OCI-LY3 (cell line): ENCODE measurements at regions not wholly inside any gene's neighbourhood (a gene's known extent, or its start where the extent isn't known, plus 50 kb on each side); places are given as distances from the start of the nearest gene placed in this dataset.

Source experiments
- H2AFZ ChIP-seq: fragments of 200-600, 300-600 bp; shearing (Covaris generic); 2 replicates; pipeline ENCODE4 v1.6.0; 2014; ENCODE audit warnings: antibody characterized with exemption, low read depth, low read length
- H3K27ac ChIP-seq: fragments of 200-600, 300-600 bp; sonication (generic); 2 replicates; pipeline ENCODE4 v1.5.1; 2014; ENCODE audit warnings: mild to moderate bottlenecking, low read length, moderate library complexity, mixed read lengths
- H3K27me3 ChIP-seq: fragments of 200-600, 300-600 bp; sonication (generic); 2 replicates; pipeline ENCODE4 v1.6.1; 2014; ENCODE audit warnings: low read depth, low read length, mixed read lengths
- H3K36me3 ChIP-seq: fragments of 200-600, 300-600 bp; sonication (generic); replicated peaks from 2 replicates; pipeline ENCODE3; 2014; ENCODE audit warnings: low read depth, low read length, mixed read lengths
- H3K4me1 ChIP-seq: fragments of 300-600, 200-600 bp; sonication (generic); 2 replicates; pipeline ENCODE4 v1.6.1; 2014; ENCODE audit warnings: low read length, mixed read lengths
- H3K4me2 ChIP-seq: fragments of 200-600, 300-600 bp; sonication (generic); 2 replicates; pipeline ENCODE4 v1.6.1; 2014; ENCODE audit warnings: low read length, mixed read lengths
- H3K4me3 ChIP-seq: fragments of 300-600, 200-600 bp; sonication (generic); 2 replicates; pipeline ENCODE4 v1.5.1; 2014; ENCODE audit warnings: antibody characterized with exemption, mild to moderate bottlenecking, low read length, moderate library complexity
- H3K79me2 ChIP-seq: fragments of 300-600, 200-600 bp; shearing (Covaris generic); 2 replicates; pipeline ENCODE4 v1.6.1; 2014; ENCODE audit warnings: mild to moderate bottlenecking, low read length, mixed read lengths
- H3K9ac ChIP-seq: fragments of 300-600, 200-600 bp; shearing (Covaris generic); 2 replicates; pipeline ENCODE4 v1.6.0; 2014; ENCODE audit warnings: mild to moderate bottlenecking, low read length, moderate library complexity
- H3K9me3 ChIP-seq: fragments of 200-600, 300-600 bp; shearing (Covaris generic); 2 replicates; pipeline ENCODE4 v1.6.1; 2014; ENCODE audit warnings: low read length, mixed read lengths; ENCODE audit not compliant: insufficient read depth
- H4K20me1 ChIP-seq: fragments of 200-600, 300-600 bp; sonication (generic); 2 replicates; pipeline ENCODE4 v1.6.1; 2016; ENCODE audit warnings: low read length, mixed read lengths; ENCODE audit not compliant: insufficient read depth
- EZH2phosphoT487 ChIP-seq: fragments of 200-600 bp; shearing (Covaris generic); IDR thresholded peaks from 2 replicates; pipeline ENCODE4 v1.6.1; 2018; ENCODE audit warnings: antibody characterized with exemption, mixed run types, low read depth
- TF ChIP-seq, protein P1 (sequence below): fragments of 200-600, 300-600 bp; sonication (generic); IDR thresholded peaks from 2 replicates; pipeline ENCODE4 v1.5.1; 2014; ENCODE audit warnings: antibody characterized with exemption, low read length, low read depth

DNA sequence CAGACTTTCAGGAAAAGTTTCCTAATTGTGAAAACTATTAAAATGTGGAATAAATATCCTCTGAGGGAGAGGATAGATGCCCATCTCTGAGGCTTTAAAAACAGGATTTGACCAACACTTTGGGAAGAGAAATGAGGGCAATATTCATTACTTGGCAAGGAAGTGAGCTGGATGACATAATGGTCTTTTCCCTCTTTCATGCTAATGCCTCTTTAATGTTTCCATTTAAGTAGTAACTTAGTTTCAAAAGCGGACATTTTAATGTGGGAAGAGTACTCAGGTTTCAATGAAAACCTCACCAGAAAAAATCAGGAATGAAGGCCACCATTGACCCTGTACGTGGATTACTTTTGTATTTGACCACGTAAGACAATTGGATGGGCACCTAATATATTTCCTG is 503.3 kb downstream of the ANKRD50 start:
- Histone ChIP-seq H3K4me3 (no peak overlapping the region), H3K4me2 (no peak overlapping the region), H4K20me1 (no peaks in the 10 kb centered on the region), H3K9me3 (no peaks in the 10 kb centered on the region), H3K36me3 (no peaks in the 10 kb centered on the region), H3K27ac (no peak overlapping the region), H2AFZ (no peak overlapping the region), H3K27me3 (no peaks in the 10 kb centered on the region), H3K9ac (no peak overlapping the region), H3K4me1 (no peaks in the 10 kb centered on the region), H3K79me2 (no peaks in the 10 kb centered on the region)
- TF ChIP-seq EZH2phosphoT487, result no peak
- TF ChIP-seq, protein P1, sequence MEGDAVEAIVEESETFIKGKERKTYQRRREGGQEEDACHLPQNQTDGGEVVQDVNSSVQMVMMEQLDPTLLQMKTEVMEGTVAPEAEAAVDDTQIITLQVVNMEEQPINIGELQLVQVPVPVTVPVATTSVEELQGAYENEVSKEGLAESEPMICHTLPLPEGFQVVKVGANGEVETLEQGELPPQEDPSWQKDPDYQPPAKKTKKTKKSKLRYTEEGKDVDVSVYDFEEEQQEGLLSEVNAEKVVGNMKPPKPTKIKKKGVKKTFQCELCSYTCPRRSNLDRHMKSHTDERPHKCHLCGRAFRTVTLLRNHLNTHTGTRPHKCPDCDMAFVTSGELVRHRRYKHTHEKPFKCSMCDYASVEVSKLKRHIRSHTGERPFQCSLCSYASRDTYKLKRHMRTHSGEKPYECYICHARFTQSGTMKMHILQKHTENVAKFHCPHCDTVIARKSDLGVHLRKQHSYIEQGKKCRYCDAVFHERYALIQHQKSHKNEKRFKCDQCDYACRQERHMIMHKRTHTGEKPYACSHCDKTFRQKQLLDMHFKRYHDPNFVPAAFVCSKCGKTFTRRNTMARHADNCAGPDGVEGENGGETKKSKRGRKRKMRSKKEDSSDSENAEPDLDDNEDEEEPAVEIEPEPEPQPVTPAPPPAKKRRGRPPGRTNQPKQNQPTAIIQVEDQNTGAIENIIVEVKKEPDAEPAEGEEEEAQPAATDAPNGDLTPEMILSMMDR, result no peak

DNA sequence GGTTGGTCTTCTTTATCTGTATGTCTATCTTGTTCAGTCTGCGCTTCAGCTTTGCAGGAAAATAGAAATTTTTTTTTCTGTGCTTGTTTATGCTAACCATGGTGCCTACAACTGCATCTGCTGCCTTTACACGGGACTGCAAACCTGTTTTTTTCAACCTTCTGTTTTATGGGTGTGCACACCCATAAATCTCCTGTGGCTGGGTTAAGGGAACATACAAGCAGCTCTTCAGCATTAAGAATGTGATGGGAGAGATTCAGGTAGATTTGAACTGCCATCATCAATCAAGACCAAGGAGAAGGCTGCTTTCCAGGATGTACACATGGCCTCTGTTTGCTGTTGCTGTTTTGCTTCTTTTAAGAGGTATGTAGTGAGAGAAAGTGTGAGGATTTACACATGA is 502.9 kb downstream of the ANKRD50 start:
- H3K4me1 ChIP-seq, result no peaks in the 10 kb centered on the region
- no peak overlapping the region for H2AFZ ChIP-seq
- H3K27me3 ChIP-seq, result no peaks in the 10 kb centered on the region
- no peak overlapping the region for H3K4me3 ChIP-seq
- H3K79me2 ChIP-seq, result no peaks in the 10 kb centered on the region
- no peak overlapping the region for H3K27ac ChIP-seq
- H3K4me2 ChIP-seq, result no peak overlapping the region
- TF ChIP-seq, protein P1, result no peak
- TF ChIP-seq EZH2phosphoT487, result no peak
- no peaks in the 10 kb centered on the region for H4K20me1 ChIP-seq
- no peak overlapping the region for H3K9ac ChIP-seq
- no peaks in the 10 kb centered on the region for H3K36me3 ChIP-seq
- H3K9me3 ChIP-seq, result no peaks in the 10 kb centered on the region

- Histone ChIP-seq H3K9ac (no peak overlapping the region), H3K4me3 (no peak overlapping the region), H3K27me3 (no peaks in the 10 kb centered on the region), H3K79me2 (no peaks in the 10 kb centered on the region), H3K9me3 (no peaks in the 10 kb centered on the region), H3K36me3 (no peaks in the 10 kb centered on the region), H3K4me2 (no peak overlapping the region), H4K20me1 (no peaks in the 10 kb centered on the region), H3K4me1 (no peaks in the 10 kb centered on the region), H2AFZ (no peak overlapping the region), H3K27ac (no peak overlapping the region)
- TF ChIP-seq, protein P1, result no peak
- no peak for TF ChIP-seq EZH2phosphoT487
Observed at GRCh38 chr4:124210746-124211145, 501.8 kb downstream of the ANKRD50 start.

- Histone ChIP-seq H3K4me1 (no peaks in the 10 kb centered on the region), H3K79me2 (no peaks in the 10 kb centered on the region), H3K9me3 (no peaks in the 10 kb centered on the region), H4K20me1 (no peaks in the 10 kb centered on the region), H3K27ac (no peak overlapping the region), H3K9ac (no peak overlapping the region), H3K4me2 (no peak overlapping the region), H3K36me3 (no peaks in the 10 kb centered on the region), H3K27me3 (no peaks in the 10 kb centered on the region), H2AFZ (no peak overlapping the region), H3K4me3 (no peak overlapping the region)
- TF ChIP-seq, protein P1, result no peak
- no peak for TF ChIP-seq EZH2phosphoT487
Observed at GRCh38 chr4:124212815-124213630, 499.5 kb downstream of the ANKRD50 start.
